ENCODE measurements at regions not wholly inside any gene's neighbourhood (a gene's known extent, or its start where the extent isn't known, plus 50 kb on each side); places are given as distances from the start of the nearest gene placed in this dataset.

DNA sequence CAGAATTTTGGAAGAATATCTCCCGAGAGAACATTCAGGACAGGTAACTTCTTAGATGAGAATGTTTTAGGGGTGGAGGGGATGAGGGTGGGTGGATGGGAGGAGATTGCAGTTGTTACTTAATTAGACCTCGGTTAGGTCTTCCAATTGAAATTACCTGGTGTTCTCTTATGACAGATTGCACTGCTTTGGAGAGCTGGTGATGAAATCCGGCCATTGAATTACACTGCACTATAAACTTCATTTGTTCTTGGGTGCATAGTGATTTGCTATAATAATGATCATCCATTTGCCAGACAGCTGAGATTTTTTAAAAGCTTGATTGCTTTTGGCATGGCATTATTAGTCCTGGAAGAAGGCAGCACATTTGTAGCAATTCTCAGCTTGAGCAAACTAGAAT is 427.6 kb downstream of the GBA3 start:
- TF ChIP-seq, protein P1, sequence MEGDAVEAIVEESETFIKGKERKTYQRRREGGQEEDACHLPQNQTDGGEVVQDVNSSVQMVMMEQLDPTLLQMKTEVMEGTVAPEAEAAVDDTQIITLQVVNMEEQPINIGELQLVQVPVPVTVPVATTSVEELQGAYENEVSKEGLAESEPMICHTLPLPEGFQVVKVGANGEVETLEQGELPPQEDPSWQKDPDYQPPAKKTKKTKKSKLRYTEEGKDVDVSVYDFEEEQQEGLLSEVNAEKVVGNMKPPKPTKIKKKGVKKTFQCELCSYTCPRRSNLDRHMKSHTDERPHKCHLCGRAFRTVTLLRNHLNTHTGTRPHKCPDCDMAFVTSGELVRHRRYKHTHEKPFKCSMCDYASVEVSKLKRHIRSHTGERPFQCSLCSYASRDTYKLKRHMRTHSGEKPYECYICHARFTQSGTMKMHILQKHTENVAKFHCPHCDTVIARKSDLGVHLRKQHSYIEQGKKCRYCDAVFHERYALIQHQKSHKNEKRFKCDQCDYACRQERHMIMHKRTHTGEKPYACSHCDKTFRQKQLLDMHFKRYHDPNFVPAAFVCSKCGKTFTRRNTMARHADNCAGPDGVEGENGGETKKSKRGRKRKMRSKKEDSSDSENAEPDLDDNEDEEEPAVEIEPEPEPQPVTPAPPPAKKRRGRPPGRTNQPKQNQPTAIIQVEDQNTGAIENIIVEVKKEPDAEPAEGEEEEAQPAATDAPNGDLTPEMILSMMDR (conservative IDR thresholded peaks at IDR 0.05; ENCODE audit: low read depth, low read length) = no peak
- no peak for TF ChIP-seq EZH2 (IDR thresholded peaks at IDR 0.05; ENCODE audit: low read length, unreplicated experiment)

All from PC-3 (cell line).